H1 (cell line): ENCODE measurements at regions not wholly inside any gene's neighbourhood (a gene's known extent, or its start where the extent isn't known, plus 50 kb on each side); places are given as distances from the start of the nearest gene placed in this dataset.

Source experiments
- CTCF ChIA-PET: fragments of 300-600 bp; sonication (Branson Sonifier 250); formaldehyde crosslinking; loops from one replicate; lab custom pipeline; 2021; ENCODE audit not compliant: partially characterized antibody; lab: Charles Lee
- POLR2A ChIA-PET: fragments of 300-600 bp; sonication (Branson Sonifier 250); formaldehyde crosslinking; loops from one replicate; lab custom pipeline; 2021; ENCODE audit warnings: inconsistent platforms; ENCODE audit not compliant: partially characterized antibody; lab: Charles Lee
- DNase-seq, 2 experiments: peaks; one replicate each; pipeline versions ENCODE4 v3.0.0 to v3.0.0-alpha.2; 2010 to 2022; ENCODE audit warnings: low spot score in 2 of 2, low read depth in 1 of 2, mixed read lengths in 1 of 2
- FAIRE-seq: peaks from 2 replicates; lab custom pipeline; 2011; peaks lifted over from hg19 to GRCh38; lab: Jason Lieb, UNC
- H2AFZ ChIP-seq: 2 replicates; pipeline ENCODE4 v1.8.1; 2012; ENCODE audit warnings: low read length, inconsistent platforms
- H2AK5ac ChIP-seq: 2 replicates; pipeline ENCODE4 v1.6.1; 2013; ENCODE audit warnings: low read depth, low read length
- H2BK120ac ChIP-seq: replicated peaks from 2 replicates; pipeline ENCODE3; 2013; ENCODE audit warnings: low read depth, low read length, inconsistent platforms
- H2BK12ac ChIP-seq: 2 replicates; pipeline ENCODE4 v1.6.1; 2013; ENCODE audit warnings: low read depth, low read length
- H2BK15ac ChIP-seq: 2 replicates; pipeline ENCODE4 v1.6.1; 2013; ENCODE audit warnings: low read length
- H2BK20ac ChIP-seq: 2 replicates; pipeline ENCODE4 v1.6.1; 2013; ENCODE audit warnings: low read length
- H2BK5ac ChIP-seq: 2 replicates; pipeline ENCODE4 v1.6.1; 2013; ENCODE audit warnings: low read depth, low read length
- H3K14ac ChIP-seq: 2 replicates; pipeline ENCODE4 v1.6.1; 2013; ENCODE audit warnings: inconsistent platforms; ENCODE audit not compliant: insufficient read length
- H3K18ac ChIP-seq: 2 replicates; pipeline ENCODE4 v1.6.1; 2013; ENCODE audit warnings: low read length; ENCODE audit errors: extremely low read depth
- H3K23ac ChIP-seq: 2 replicates; pipeline ENCODE4 v1.6.1; 2013; ENCODE audit warnings: inconsistent platforms; ENCODE audit not compliant: insufficient read length
- H3K23me2 ChIP-seq: 2 replicates; pipeline ENCODE4 v1.6.1; 2013; ENCODE audit warnings: low read depth, low read length
- H3K27ac ChIP-seq: 2 replicates; pipeline ENCODE4 v1.6.1; 2011; ENCODE audit warnings: low read depth, low read length, inconsistent platforms
- H3K27me3 ChIP-seq, 4 experiments: replicated peaks in 1 of 4; 1 replicate in 1 of 4; 2 replicates in 3 of 4; pipeline versions ENCODE4 v1.6.1 to v1.8.1; 2011 to 2013; ENCODE audit warnings: low read length in 3 of 4, mild to moderate bottlenecking in 3 of 4, inconsistent platforms in 2 of 4, mixed read lengths in 2 of 4, moderate library complexity in 1 of 4; ENCODE audit not compliant: control insufficient read depth in 3 of 4, insufficient read depth in 3 of 4; ENCODE audit errors: extremely low read depth in 1 of 4
- H3K36me3 ChIP-seq, 4 experiments: 2 replicates each; pipeline versions ENCODE4 v1.6.1 to v1.8.1; 2011 to 2013; ENCODE audit warnings: mild to moderate bottlenecking in 4 of 4, low read length in 3 of 4, moderate library complexity in 2 of 4, control low read depth in 1 of 4, inconsistent platforms in 1 of 4; ENCODE audit not compliant: insufficient read depth in 4 of 4, control insufficient read depth in 2 of 4
- H3K4ac ChIP-seq: replicated peaks from 2 replicates; pipeline ENCODE3; 2013; ENCODE audit warnings: low read length, low read depth, mixed read lengths, inconsistent platforms; ENCODE audit not compliant: insufficient read length
- H3K4me1 ChIP-seq, 4 experiments: replicated peaks in 1 of 4; 1 replicate in 1 of 4; 2 replicates in 3 of 4; pipeline versions ENCODE4 v1.6.1 to v1.8.1; 2011 to 2013; ENCODE audit warnings: low read length in 3 of 4, inconsistent platforms in 2 of 4, mixed read lengths in 1 of 4; ENCODE audit not compliant: insufficient read depth in 4 of 4, control insufficient read depth in 3 of 4
- H3K4me2 ChIP-seq, 2 experiments: 2 replicates each; pipeline versions ENCODE4 v1.6.1 to v1.8.1; 2011 to 2013; ENCODE audit warnings: low read depth in 2 of 2, low read length in 2 of 2, control low read depth in 1 of 2, inconsistent platforms in 1 of 2, mild to moderate bottlenecking in 1 of 2; ENCODE audit not compliant: insufficient read depth in 1 of 2
- H3K4me3 ChIP-seq, 4 experiments: fragments of 200-600, 300-600 bp in 1 of 4; sonication (generic), shearing (Covaris generic), sonication (Bioruptor Twin) in 1 of 4; 2 replicates each; pipeline versions ENCODE4 v1.5.1 to v1.8.1; 2011 to 2016; ENCODE audit warnings: low read length in 4 of 4, low read depth in 3 of 4, control low read depth in 2 of 4, inconsistent platforms in 2 of 4, mild to moderate bottlenecking in 2 of 4, mixed read lengths in 1 of 4, moderate library complexity in 1 of 4; ENCODE audit not compliant: insufficient read depth in 2 of 4; ENCODE audit errors: extremely low read depth in 1 of 4
- H3K56ac ChIP-seq: replicated peaks from 2 replicates; pipeline ENCODE3; 2013; ENCODE audit warnings: low read depth, mild to moderate bottlenecking, mixed read lengths, low read length, inconsistent platforms; ENCODE audit not compliant: insufficient read length
- H3K79me1 ChIP-seq: 2 replicates; pipeline ENCODE4 v1.6.1; 2013; ENCODE audit warnings: low read depth, low read length, control low read depth
- H3K79me2 ChIP-seq, 2 experiments: 2 replicates each; pipeline versions ENCODE4 v1.6.1 to v1.8.1; 2012 to 2013; ENCODE audit warnings: low read length in 2 of 2, mild to moderate bottlenecking in 2 of 2, inconsistent platforms in 1 of 2; ENCODE audit not compliant: insufficient read depth in 2 of 2, control insufficient read depth in 1 of 2
- H3K9ac ChIP-seq, 4 experiments: replicated peaks in 1 of 4; 1 replicate in 1 of 4; 2 replicates in 3 of 4; pipeline versions ENCODE4 v1.6.1 to v1.8.1; 2011 to 2013; ENCODE audit warnings: low read depth in 3 of 4, low read length in 3 of 4, control low read depth in 2 of 4, mild to moderate bottlenecking in 2 of 4, moderate library complexity in 2 of 4, inconsistent platforms in 1 of 4; ENCODE audit errors: extremely low read depth in 1 of 4
- H3K9me3 ChIP-seq, 2 experiments: 2 replicates each; pipeline versions ENCODE4 v1.6.1 to v1.8.1; 2012 to 2013; ENCODE audit warnings: mild to moderate bottlenecking in 2 of 2, moderate library complexity in 2 of 2, control low read depth in 1 of 2, inconsistent platforms in 1 of 2, low read depth in 1 of 2, low read length in 1 of 2, mixed read lengths in 1 of 2; ENCODE audit not compliant: insufficient read depth in 2 of 2
- H4K20me1 ChIP-seq, 2 experiments: replicated peaks in 1 of 2; 2 replicates each; pipeline versions ENCODE3 to v1.8.1; 2011 to 2013; ENCODE audit warnings: inconsistent platforms in 2 of 2, low read length in 2 of 2, mild to moderate bottlenecking in 1 of 2; ENCODE audit not compliant: insufficient read depth in 2 of 2, control insufficient read depth in 1 of 2
- H4K5ac ChIP-seq: 2 replicates; pipeline ENCODE4 v1.6.1; 2013; ENCODE audit warnings: low read length, low read depth, mixed read lengths, inconsistent platforms; ENCODE audit not compliant: insufficient read length
- H4K8ac ChIP-seq: 2 replicates; pipeline ENCODE4 v1.8.0; 2013; ENCODE audit warnings: mild to moderate bottlenecking, moderate library complexity, low read length, inconsistent platforms; ENCODE audit not compliant: insufficient read depth; ENCODE audit errors: extremely low read depth
- H4K91ac ChIP-seq: replicated peaks from 2 replicates; pipeline ENCODE3; 2013; ENCODE audit warnings: low read length, mixed read lengths, inconsistent platforms; ENCODE audit not compliant: insufficient read length
- CREB1 ChIP-seq: IDR thresholded peaks from 2 replicates; pipeline ENCODE4 v1.6.1; 2012; ENCODE audit warnings: inconsistent platforms
- CTBP2 ChIP-seq: IDR thresholded peaks from 2 replicates; pipeline ENCODE4 v1.7.0; 2011; ENCODE audit warnings: borderline replicate concordance, mild to moderate bottlenecking, moderate library complexity, mixed read lengths, low read length; ENCODE audit not compliant: insufficient read depth, insufficient read length
- WGBS, 2 experiments: shearing (Covaris generic) in 1 of 2; methylation state at CpG; one replicate each; pipeline versions ENCODE4 v1.1.6 to v1.1.7; 2013 to 2015; ENCODE audit warnings: low lambda C conversion rate in 2 of 2, mixed read lengths in 2 of 2, inconsistent platforms in 1 of 2, low coverage in 1 of 2, missing lambda C conversion rate in 1 of 2; ENCODE audit not compliant: insufficient replicate concordance in 2 of 2, insufficient coverage in 1 of 2, insufficient read length in 1 of 2; ENCODE audit errors: extremely low coverage in 1 of 2, missing lambda C conversion rate in 1 of 2; 5-methylcytosine and 5-hydroxymethylcytosine counted together

- FAIRE-seq = no peak
- ChIA-PET POLR2A (no interaction called here), CTCF (interaction anchor here (1.1 kb wide), 1 partner anchor 17 kb away, joined by 3 read pairs; no protein-coding TSS in a partner anchor)
Observed at GRCh38 chr10:58054881-58055280, 212.8 kb downstream of the IPMK start.

More at GRCh38 chr10:58054881-58055280, 212.8 kb downstream of the IPMK start:
- 0 out of 2 replicates have a peak overlapping the region, but pooled peaks have one; percentile 63 for H2AFZ ChIP-seq
- H3K4me3 ChIP-seq = no peak overlapping the region
- no peak overlapping the region for H2BK120ac ChIP-seq
- H4K91ac ChIP-seq = no peak overlapping the region
- 96% methylated on average over 2 of the region's 2 CpGs; no CpG with 5 or more reads in 1 of the 2 experiments for WGBS, 2 experiments
- H3K56ac ChIP-seq = no peak overlapping the region
- no peak overlapping the region for H2BK15ac ChIP-seq
- 0 out of 2 replicates have a peak overlapping the region, but pooled peaks have one; percentile 35 for H2BK12ac ChIP-seq
- H3K23ac ChIP-seq = no peak overlapping the region
- H4K20me1 ChIP-seq = no peaks in the 10 kb centered on the region
- no peak overlapping the region for H3K18ac ChIP-seq
- H2BK5ac ChIP-seq = no peak overlapping the region
- H3K79me1 ChIP-seq = no peaks in the 10 kb centered on the region
- H3K14ac ChIP-seq = no peak overlapping the region
- H3K79me2 ChIP-seq = no peaks in the 10 kb centered on the region
- no peak overlapping the region for H3K4ac ChIP-seq
- H4K8ac ChIP-seq = no peak overlapping the region
- no peaks in the 10 kb centered on the region for H3K36me3 ChIP-seq
- no peak overlapping the region for H3K4me2 ChIP-seq
- H4K5ac ChIP-seq = no peak overlapping the region
- DNase-seq = no peak
- no peaks in the 10 kb centered on the region for H3K9me3 ChIP-seq
- no peak for TF ChIP-seq CTBP2
- no peak for TF ChIP-seq CREB1
- peaks cover 0 to 15% (median 6%) of the 10 kb centered on the region in 4 experiments; a peak in 4 of 7 replicates for H3K4me1 ChIP-seq
- no peaks in the 10 kb centered on the region for H3K23me2 ChIP-seq
- no peaks in the 10 kb centered on the region for H3K27me3 ChIP-seq
- no peak overlapping the region for H2BK20ac ChIP-seq
- H3K9ac ChIP-seq = no peak overlapping the region
- H2AK5ac ChIP-seq = no peak overlapping the region
- H3K27ac ChIP-seq = no peak overlapping the region
